ENCODE measurements at regions not wholly inside any gene's neighbourhood (a gene's known extent, or its start where the extent isn't known, plus 50 kb on each side); places are given as distances from the start of the nearest gene placed in this dataset. TPM values are rescaled to one million over a fixed set of nuclear protein-coding genes. Genes with fewer than 3 reads are reported as not detected.

DNA sequence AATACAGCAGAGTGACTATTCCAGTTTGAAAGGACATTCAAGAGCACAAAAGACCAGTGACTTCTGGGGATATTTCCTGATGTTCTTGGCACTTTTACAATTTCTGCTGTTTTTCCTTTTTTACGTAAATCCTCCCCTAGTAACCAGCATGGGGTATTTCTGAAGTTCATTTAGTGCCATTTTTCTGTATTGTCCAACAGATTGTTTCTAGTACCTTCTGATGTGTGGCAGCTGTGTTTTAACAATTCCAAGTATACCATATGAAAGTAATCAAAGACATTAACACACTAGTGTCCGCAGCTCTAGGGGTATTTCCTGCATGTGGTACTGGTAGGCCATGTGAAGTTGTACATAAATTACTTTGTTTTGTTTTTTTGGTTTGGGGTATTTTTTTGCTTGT, 53.0 kb upstream of the SMARCA2 start:
- Histone ChIP-seq H3K18ac (ENCODE audit: low read length) (no peak overlapping the region), H3K9me3 (replicated peaks in 1 of 2; ENCODE audit: control insufficient read depth in 2 of 2, insufficient read depth in 1 of 2, low read depth in 1 of 2, low read length in 2 of 2) (no peaks in the 10 kb centered on the region)
- no CpG with 5 or more reads among the region's 2 CpGs for WGBS, 2 donors (ENCODE audit: extremely low coverage in 2 of 2, insufficient read length in 2 of 2, insufficient replicate concordance in 1 of 2)

DNA sequence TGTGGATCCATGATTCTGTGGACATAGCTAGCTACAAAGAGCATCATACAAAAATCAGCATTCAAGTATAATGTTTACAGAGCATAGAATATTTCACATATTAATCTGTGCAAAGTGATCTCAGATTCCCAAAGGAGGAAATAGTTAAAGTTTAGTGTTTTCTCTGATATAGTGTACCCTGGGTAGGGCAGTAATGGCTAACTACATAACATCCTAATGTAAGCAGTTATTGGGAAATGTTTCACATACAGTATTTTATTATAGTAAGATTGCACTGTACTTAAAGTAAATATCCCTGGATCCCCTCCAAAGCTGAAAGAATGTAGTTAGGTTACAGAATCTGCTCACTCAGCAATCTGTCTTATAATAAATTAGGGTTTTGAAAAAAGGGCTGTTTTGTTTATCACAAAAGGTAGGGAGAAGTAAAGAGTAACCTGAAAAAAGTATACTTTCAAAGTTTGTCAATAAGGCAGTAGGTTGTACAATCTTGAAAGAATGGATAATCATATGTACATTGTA, 52.5 kb upstream of the SMARCA2 start:
- peaks cover 0 to 4% of the 10 kb centered on the region in 2 donors for H3K4me1 ChIP-seq (ENCODE audit: control insufficient read depth in 2 of 2, insufficient read depth in 1 of 2, low read depth in 1 of 2, low read length in 2 of 2)
- H3K18ac ChIP-seq (ENCODE audit: low read length), result no peak overlapping the region
- H3K27ac ChIP-seq (replicated peaks; ENCODE audit: low read length), result no peak overlapping the region
- no peak overlapping the region for H3K4me3 ChIP-seq (ENCODE audit: low read length in 2 of 2)
- no peak overlapping the region for H3K9ac ChIP-seq (ENCODE audit: low read depth, low read length, poor library complexity)
- no peaks in the 10 kb centered on the region for H3K79me1 ChIP-seq (ENCODE audit: low read depth, low read length)
- no peak overlapping the region for H2BK120ac ChIP-seq (ENCODE audit: low read depth, low read length)
- no peak for DNase-seq (ENCODE audit: low spot score)
- H3K23ac ChIP-seq (ENCODE audit: low read depth, low read length, poor library complexity), result no peak overlapping the region
- no peak overlapping the region for H2AFZ ChIP-seq (ENCODE audit: low read length)
- no peak overlapping the region for H4K91ac ChIP-seq (ENCODE audit: low read depth, low read length, poor library complexity)
- H2BK15ac ChIP-seq (ENCODE audit: low read length), result no peak overlapping the region
- H3K27me3 ChIP-seq (ENCODE audit: control insufficient read depth in 3 of 3, insufficient read depth in 3 of 3, low read depth in 1 of 3, low read length in 3 of 3), result no peaks in the 10 kb centered on the region
- no peak overlapping the region for H3K4me2 ChIP-seq (ENCODE audit: insufficient read depth, low read length, poor library complexity, severe bottlenecking)
- no peak overlapping the region for H4K8ac ChIP-seq (ENCODE audit: low read depth, low read length)
- H3K9me3 ChIP-seq (replicated peaks in 1 of 2; ENCODE audit: control insufficient read depth in 2 of 2, insufficient read depth in 1 of 2, low read depth in 1 of 2, low read length in 2 of 2), result no peaks in the 10 kb centered on the region
- no peak overlapping the region for H2BK12ac ChIP-seq (ENCODE audit: low read length)
- no peak overlapping the region for H3K14ac ChIP-seq (ENCODE audit: low read length)
- no peak overlapping the region for H2BK5ac ChIP-seq (ENCODE audit: low read length)
- no peaks in the 10 kb centered on the region for H3K36me3 ChIP-seq (replicated peaks in 1 of 2; ENCODE audit: control insufficient read depth in 2 of 2, insufficient read depth in 2 of 2, low read length in 2 of 2)
- no peak overlapping the region for H3K4ac ChIP-seq (ENCODE audit: low read length)
- H2AK5ac ChIP-seq (ENCODE audit: low read depth, low read length), result no peak overlapping the region

More for the DNA sequence above, 53.0 kb upstream of the SMARCA2 start:
- Histone ChIP-seq H4K91ac (ENCODE audit: low read depth, low read length, poor library complexity) (no peak overlapping the region), H3K36me3 (replicated peaks in 1 of 2; ENCODE audit: control insufficient read depth in 2 of 2, insufficient read depth in 2 of 2, low read length in 2 of 2) (no peaks in the 10 kb centered on the region), H3K4me3 (ENCODE audit: low read length in 2 of 2) (no peak overlapping the region), H2BK12ac (ENCODE audit: low read length) (no peak overlapping the region), H3K4me1 (ENCODE audit: control insufficient read depth in 2 of 2, insufficient read depth in 1 of 2, low read depth in 1 of 2, low read length in 2 of 2) (peaks cover 0 to 4% of the 10 kb centered on the region in 2 donors), H3K27ac (replicated peaks; ENCODE audit: low read length) (no peak overlapping the region), H2BK120ac (ENCODE audit: low read depth, low read length) (no peak overlapping the region), H3K4me2 (ENCODE audit: insufficient read depth, low read length, poor library complexity, severe bottlenecking) (no peak overlapping the region), H3K23ac (ENCODE audit: low read depth, low read length, poor library complexity) (no peak overlapping the region), H2BK5ac (ENCODE audit: low read length) (no peak overlapping the region), H3K9ac (ENCODE audit: low read depth, low read length, poor library complexity) (no peak overlapping the region), H2AFZ (ENCODE audit: low read length) (no peak overlapping the region), H3K79me1 (ENCODE audit: low read depth, low read length) (no peaks in the 10 kb centered on the region), H2BK15ac (ENCODE audit: low read length) (no peak overlapping the region), H3K4ac (ENCODE audit: low read length) (no peak overlapping the region), H4K8ac (ENCODE audit: low read depth, low read length) (no peak overlapping the region), H3K14ac (ENCODE audit: low read length) (no peak overlapping the region), H2AK5ac (ENCODE audit: low read depth, low read length) (no peak overlapping the region), H3K27me3 (ENCODE audit: control insufficient read depth in 3 of 3, insufficient read depth in 3 of 3, low read depth in 1 of 3, low read length in 3 of 3) (no peaks in the 10 kb centered on the region)
- no peak for DNase-seq (ENCODE audit: low spot score)

DNA sequence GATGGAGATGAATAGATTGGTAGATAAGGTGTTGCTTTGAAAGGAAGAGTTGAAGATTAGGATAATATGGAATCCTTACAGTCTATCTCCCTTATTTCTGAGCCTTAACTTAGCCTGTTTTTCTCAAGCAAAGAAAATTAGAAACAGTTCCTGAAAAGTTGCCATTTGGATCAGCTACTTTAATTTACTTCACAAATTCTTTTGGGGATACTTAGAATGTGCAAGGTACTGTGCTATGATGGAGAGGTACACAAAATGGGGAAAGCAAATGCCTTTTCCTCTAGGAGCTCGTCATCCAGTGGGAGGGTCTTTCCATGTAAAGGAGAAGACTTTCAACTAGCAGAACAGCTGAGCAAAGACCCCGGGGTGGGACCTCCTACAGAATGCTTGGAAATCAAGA, 51.1 kb upstream of the SMARCA2 start:
- Histone ChIP-seq H2BK12ac (ENCODE audit: low read length) (no peak overlapping the region), H3K9ac (ENCODE audit: low read depth, low read length, poor library complexity) (no peak overlapping the region), H3K4me1 (ENCODE audit: control insufficient read depth in 2 of 2, insufficient read depth in 1 of 2, low read depth in 1 of 2, low read length in 2 of 2) (peaks cover 0 to 4% of the 10 kb centered on the region in 2 donors), H3K36me3 (replicated peaks in 1 of 2; ENCODE audit: control insufficient read depth in 2 of 2, insufficient read depth in 2 of 2, low read length in 2 of 2) (no peaks in the 10 kb centered on the region), H3K4ac (ENCODE audit: low read length) (no peak overlapping the region), H2BK15ac (ENCODE audit: low read length) (no peak overlapping the region), H3K79me1 (ENCODE audit: low read depth, low read length) (no peaks in the 10 kb centered on the region), H3K14ac (ENCODE audit: low read length) (no peak overlapping the region), H3K23ac (ENCODE audit: low read depth, low read length, poor library complexity) (no peak overlapping the region), H2BK120ac (ENCODE audit: low read depth, low read length) (no peak overlapping the region), H3K27me3 (ENCODE audit: control insufficient read depth in 3 of 3, insufficient read depth in 3 of 3, low read depth in 1 of 3, low read length in 3 of 3) (no peaks in the 10 kb centered on the region), H2AFZ (ENCODE audit: low read length) (no peak overlapping the region), H3K18ac (ENCODE audit: low read length) (no peak overlapping the region), H2BK5ac (ENCODE audit: low read length) (no peak overlapping the region), H4K8ac (ENCODE audit: low read depth, low read length) (no peak overlapping the region), H2AK5ac (ENCODE audit: low read depth, low read length) (no peak overlapping the region), H3K9me3 (replicated peaks in 1 of 2; ENCODE audit: control insufficient read depth in 2 of 2, insufficient read depth in 1 of 2, low read depth in 1 of 2, low read length in 2 of 2) (no peaks in the 10 kb centered on the region), H4K91ac (ENCODE audit: low read depth, low read length, poor library complexity) (no peak overlapping the region), H3K4me2 (ENCODE audit: insufficient read depth, low read length, poor library complexity, severe bottlenecking) (no peak overlapping the region), H3K4me3 (ENCODE audit: low read length in 2 of 2) (no peak overlapping the region), H3K27ac (replicated peaks; ENCODE audit: low read length) (no peak overlapping the region)
- no peak for DNase-seq (ENCODE audit: low spot score)
- no CpG with 5 or more reads among the region's 2 CpGs for WGBS, 2 donors (ENCODE audit: extremely low coverage in 2 of 2, insufficient read length in 2 of 2, insufficient replicate concordance in 1 of 2)

Small RNA genes in the stretch of these regions (small RNA-seq; reads per million reads assigned to genes)
- gene RNA5SP279 (ENCODE audit: insufficient read depth), result not detected

Data from neuronal stem cell (in vitro differentiated cells).